B cell (primary cell): ENCODE measurements at regions not wholly inside any gene's neighbourhood (a gene's known extent, or its start where the extent isn't known, plus 50 kb on each side); places are given as distances from the start of the nearest gene placed in this dataset.

ENCODE experiments used
- ATAC-seq: fragments of 200-7000 bp; cut with Tn5 transposase; one replicate; pipeline ENCODE4 v1.10.0; 2021; ENCODE audit warnings: low read depth, mild to moderate bottlenecking, moderate number of reproducible peaks, moderate library complexity
- CTCF ChIA-PET: fragments of 350-600 bp; sonication (Branson Sonifier 250); formaldehyde crosslinking; loops from one replicate; lab custom pipeline; 2021; ENCODE audit warnings: antibody characterized with exemption, inconsistent platforms; lab: Charles Lee
- POLR2A ChIA-PET: fragments of 350-600 bp; sonication (Branson Sonifier 250); formaldehyde crosslinking; loops from one replicate; lab custom pipeline; 2021; ENCODE audit warnings: antibody characterized with exemption; lab: Charles Lee
- DNase-seq: peaks from one replicate; pipeline ENCODE4 v3.0.0; 2013
- H2AFZ ChIP-seq: 2 replicates; pipeline ENCODE4 v1.6.1; 2012; ENCODE audit warnings: mild to moderate bottlenecking, low read depth, low read length; ENCODE audit not compliant: insufficient read depth, poor library complexity, severe bottlenecking
- H3K27ac ChIP-seq, 2 donors: 1 replicate in 1 of 2; 2 replicates in 1 of 2; pipeline ENCODE4 v1.5.1; 2012 to 2013; ENCODE audit warnings: low read length in 2 of 2, mild to moderate bottlenecking in 2 of 2, moderate library complexity in 1 of 2
- H3K27me3 ChIP-seq, 4 experiments: fragments of 200-600 bp in 1 of 4; sonication (generic) in 1 of 4; replicated peaks in 1 of 4; 1 replicate in 2 of 4; 2 replicates in 2 of 4; pipeline versions ENCODE4 v1.6.1 to v1.7.0; 2013 to 2016; ENCODE audit warnings: low read length in 3 of 4, mild to moderate bottlenecking in 2 of 4, mixed read lengths in 1 of 4, moderate library complexity in 1 of 4; ENCODE audit not compliant: insufficient read depth in 4 of 4, control insufficient read depth in 3 of 4; ENCODE audit errors: control extremely low read depth in 1 of 4
- H3K36me3 ChIP-seq, 2 experiments: replicated peaks in 1 of 2; 1 replicate in 1 of 2; 2 replicates in 1 of 2; pipeline versions ENCODE4 v1.6.1 to v1.7.1; 2013; ENCODE audit warnings: low read length in 1 of 2; ENCODE audit not compliant: insufficient read depth in 2 of 2, control insufficient read depth in 1 of 2; ENCODE audit errors: control extremely low read depth in 1 of 2, extremely low read depth in 1 of 2
- H3K4me1 ChIP-seq, 2 donors: fragments of 200-600 bp in 1 of 2; sonication (generic) in 1 of 2; 1 replicate in 1 of 2; 2 replicates in 1 of 2; pipeline versions ENCODE4 v1.5.1 to v1.6.1; 2013 to 2017; ENCODE audit warnings: low read length in 2 of 2; ENCODE audit not compliant: control insufficient read depth in 2 of 2, insufficient read depth in 2 of 2
- H3K4me2 ChIP-seq: replicated peaks from 2 replicates; pipeline ENCODE3; 2012; ENCODE audit warnings: mild to moderate bottlenecking, low read depth, low read length; ENCODE audit not compliant: poor library complexity, severe bottlenecking
- H3K4me3 ChIP-seq, 5 experiments: fragments of 200-600 bp in 1 of 5; sonication (generic) in 1 of 5; 1 replicate in 3 of 5; 2 replicates in 2 of 5; pipeline versions ENCODE4 v1.5.1 to v1.7.0; 2011 to 2016; ENCODE audit warnings: low read length in 4 of 5, mild to moderate bottlenecking in 4 of 5, low read depth in 2 of 5, control low read depth in 1 of 5, moderate library complexity in 1 of 5; ENCODE audit not compliant: insufficient read depth in 1 of 5; ENCODE audit errors: control extremely low read depth in 1 of 5, extremely low read depth in 1 of 5
- H3K79me2 ChIP-seq: fragments of 200-600 bp; sonication (generic); one replicate; pipeline ENCODE4 v1.6.0; 2016; ENCODE audit warnings: low read length; ENCODE audit not compliant: control insufficient read depth, insufficient read depth
- H3K9ac ChIP-seq: fragments of 200-600 bp; sonication (generic); 2 replicates; pipeline ENCODE4 v1.6.1; 2017; ENCODE audit warnings: mild to moderate bottlenecking, low read length, moderate library complexity
- H3K9me3 ChIP-seq, 3 donors: one replicate each; pipeline versions ENCODE4 v1.6.1 to v1.7.1; 2013; ENCODE audit warnings: low read length in 2 of 3; ENCODE audit not compliant: control insufficient read depth in 2 of 3, insufficient read depth in 1 of 3; ENCODE audit errors: control extremely low read depth in 1 of 3
- H4K20me1 ChIP-seq: 2 replicates; pipeline ENCODE4 v1.6.0; 2012; ENCODE audit warnings: mild to moderate bottlenecking, low read length; ENCODE audit not compliant: insufficient read depth, control insufficient read depth, poor library complexity, severe bottlenecking
- H3K27ac Mint-ChIP-seq: one replicate; pipeline ENCODE4 v1.8.0; 2021; ENCODE audit warnings: mixed read lengths
- H3K27me3 Mint-ChIP-seq: one replicate; pipeline ENCODE4 v1.8.0; 2021; ENCODE audit warnings: mixed read lengths
- H3K4me1 Mint-ChIP-seq: one replicate; pipeline ENCODE4 v1.8.0; 2021; ENCODE audit warnings: mixed read lengths
- H3K4me3 Mint-ChIP-seq: one replicate; pipeline ENCODE4 v1.8.0; 2021; ENCODE audit warnings: mixed read lengths
- H3K9me3 Mint-ChIP-seq: one replicate; pipeline ENCODE4 v1.8.0; 2022; ENCODE audit warnings: mixed read lengths; ENCODE audit not compliant: insufficient read depth
- EZH2 ChIP-seq: IDR thresholded peaks from 2 replicates; pipeline ENCODE4 v1.6.1; 2012; ENCODE audit warnings: borderline replicate concordance, low read depth, mild to moderate bottlenecking, moderate library complexity, low read length; ENCODE audit not compliant: insufficient read depth, poor library complexity, severe bottlenecking
- whole genome bisulfite sequencing: methylation state at CpG from one replicate; pipeline ENCODE4 v1.1.5; 2013; ENCODE audit warnings: missing lambda C conversion rate; ENCODE audit not compliant: insufficient coverage; 5-methylcytosine and 5-hydroxymethylcytosine counted together
- intact Hi-C: fragments of 100-400 bp; cut with micrococcal nuclease; formaldehyde crosslinking; loops from one replicate; pipeline ENCODE4 v1.10.0; 2022
- TF ChIP-seq, protein P1 (sequence below): fragments of 200-600 bp; IDR thresholded peaks from one replicate; pipeline ENCODE4 v1.8.0; 2022; ENCODE audit warnings: antibody characterized with exemption, mild to moderate bottlenecking

DNA sequence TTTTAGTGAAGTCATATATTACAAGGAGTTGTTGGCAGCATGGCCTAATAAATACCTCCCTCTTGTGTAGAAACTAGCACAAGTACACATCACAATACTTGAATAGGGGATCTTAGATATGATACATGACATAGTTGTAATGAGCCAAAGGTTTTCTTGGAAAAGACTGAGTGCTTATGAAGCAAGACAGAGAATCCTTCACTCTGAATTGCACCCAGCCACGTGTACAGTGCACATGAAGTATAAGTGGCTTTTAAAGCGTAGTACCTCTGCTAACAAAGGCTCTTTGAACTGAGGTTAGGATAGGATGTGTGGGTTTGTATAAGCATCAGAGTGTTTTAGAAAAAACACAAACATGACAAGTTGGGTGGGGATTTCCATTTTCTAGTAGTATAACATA is 145.5 kb upstream of the STMND1 start:
- H4K20me1 ChIP-seq: no peaks in the 10 kb centered on the region
- H3K4me3 ChIP-seq: no peak overlapping the region
- TF ChIP-seq EZH2: no peak
- TF ChIP-seq, protein P1, sequence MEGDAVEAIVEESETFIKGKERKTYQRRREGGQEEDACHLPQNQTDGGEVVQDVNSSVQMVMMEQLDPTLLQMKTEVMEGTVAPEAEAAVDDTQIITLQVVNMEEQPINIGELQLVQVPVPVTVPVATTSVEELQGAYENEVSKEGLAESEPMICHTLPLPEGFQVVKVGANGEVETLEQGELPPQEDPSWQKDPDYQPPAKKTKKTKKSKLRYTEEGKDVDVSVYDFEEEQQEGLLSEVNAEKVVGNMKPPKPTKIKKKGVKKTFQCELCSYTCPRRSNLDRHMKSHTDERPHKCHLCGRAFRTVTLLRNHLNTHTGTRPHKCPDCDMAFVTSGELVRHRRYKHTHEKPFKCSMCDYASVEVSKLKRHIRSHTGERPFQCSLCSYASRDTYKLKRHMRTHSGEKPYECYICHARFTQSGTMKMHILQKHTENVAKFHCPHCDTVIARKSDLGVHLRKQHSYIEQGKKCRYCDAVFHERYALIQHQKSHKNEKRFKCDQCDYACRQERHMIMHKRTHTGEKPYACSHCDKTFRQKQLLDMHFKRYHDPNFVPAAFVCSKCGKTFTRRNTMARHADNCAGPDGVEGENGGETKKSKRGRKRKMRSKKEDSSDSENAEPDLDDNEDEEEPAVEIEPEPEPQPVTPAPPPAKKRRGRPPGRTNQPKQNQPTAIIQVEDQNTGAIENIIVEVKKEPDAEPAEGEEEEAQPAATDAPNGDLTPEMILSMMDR: no peak
- no peak overlapping the region for H3K9ac ChIP-seq
- H3K4me1 ChIP-seq: no peaks in the 10 kb centered on the region
- no peak overlapping the region for H3K4me2 ChIP-seq
- WGBS: 80% methylated on average over 2 of the region's 2 CpGs
- H3K9me3 Mint-ChIP-seq: no peaks in the 10 kb centered on the region
- H3K4me3 Mint-ChIP-seq: no peak overlapping the region
- intact Hi-C loops: no loop called here
- H3K4me1 Mint-ChIP-seq: no peaks in the 10 kb centered on the region
- no peaks in the 10 kb centered on the region for H3K27me3 ChIP-seq
- no peak overlapping the region for H3K27ac Mint-ChIP-seq
- H3K79me2 ChIP-seq: no peaks in the 10 kb centered on the region
- H3K27ac ChIP-seq: no peak overlapping the region
- peaks cover 5% of the 10 kb centered on the region for H3K27me3 Mint-ChIP-seq
- CTCF ChIA-PET: no interaction called here
- no peak for ATAC-seq
- POLR2A ChIA-PET: no interaction called here
- H3K9me3 ChIP-seq: no peaks in the 10 kb centered on the region
- no peak overlapping the region for H2AFZ ChIP-seq
- DNase-seq: no peak
- no peaks in the 10 kb centered on the region for H3K36me3 ChIP-seq

DNA sequence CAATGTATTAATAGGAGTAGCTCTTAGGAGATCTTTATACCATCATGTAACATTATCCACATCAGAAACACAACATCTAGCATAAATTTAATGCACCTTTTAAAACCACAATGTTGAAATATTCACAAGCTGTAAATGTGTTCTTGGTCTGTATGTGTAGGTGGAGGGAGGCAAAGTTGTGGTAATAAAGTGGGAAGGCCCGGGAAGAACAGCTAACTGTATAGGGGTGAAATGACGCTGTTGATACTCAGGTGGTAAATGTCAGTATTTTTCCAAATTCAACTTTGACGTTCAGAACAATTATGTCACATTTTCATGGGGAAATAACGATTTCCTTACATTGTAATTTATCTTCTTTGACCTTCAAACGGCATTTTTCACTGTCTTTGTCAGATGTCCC is 146.0 kb upstream of the STMND1 start:
- intact Hi-C loops: no loop called here
- DNase-seq (no peak), ATAC-seq (no peak)
- Histone ChIP-seq H3K9me3 (no peaks in the 10 kb centered on the region), H3K4me2 (no peak overlapping the region), H3K27ac (no peak overlapping the region), H3K36me3 (no peaks in the 10 kb centered on the region), H4K20me1 (no peaks in the 10 kb centered on the region), H3K4me1 (no peaks in the 10 kb centered on the region), H3K79me2 (no peaks in the 10 kb centered on the region), H3K9ac (no peak overlapping the region), H2AFZ (no peak overlapping the region), H3K4me3 (no peak overlapping the region), H3K27me3 (no peaks in the 10 kb centered on the region)
- WGBS: 72% methylated on average over 3 of the region's 5 CpGs
- TF ChIP-seq, protein P1: no peak
- TF ChIP-seq EZH2: no peak
- no peak overlapping the region for H3K4me3 Mint-ChIP-seq
- ChIA-PET CTCF (no interaction called here), POLR2A (no interaction called here)
- no peaks in the 10 kb centered on the region for H3K4me1 Mint-ChIP-seq
- no peaks in the 10 kb centered on the region for H3K9me3 Mint-ChIP-seq
- no peak overlapping the region for H3K27ac Mint-ChIP-seq
- H3K27me3 Mint-ChIP-seq: peaks cover 5% of the 10 kb centered on the region
